Adrenal gland (tissue), 5 donors: ENCODE measurements at regions not wholly inside any gene's neighbourhood (a gene's known extent, or its start where the extent isn't known, plus 50 kb on each side); places are given as distances from the start of the nearest gene placed in this dataset.

Experiments used
- POLR2A ChIP-seq, 2 donors: fragments of 450-650 bp; IDR thresholded peaks; one replicate each; pipeline ENCODE4 v1.6.1; 2017; ENCODE audit warnings: antibody characterized with exemption in 2 of 2, mild to moderate bottlenecking in 2 of 2, moderate library complexity in 1 of 2
- TF ChIP-seq, protein P1 (sequence below), 6 experiments: fragments of 450-650 bp in 4 of 6; fragments of 200-600 bp in 2 of 6; sonication (generic) in 1 of 6; IDR thresholded peaks; 1 replicate in 5 of 6; 2 replicates in 1 of 6; pipeline versions ENCODE4 v1.5.1 to v1.8.0; 2016 to 2021; ENCODE audit warnings: antibody characterized with exemption in 6 of 6, mild to moderate bottlenecking in 2 of 6, moderate library complexity in 1 of 6
- donor health status: DM: no; HTN: no; CAD: no.

DNA sequence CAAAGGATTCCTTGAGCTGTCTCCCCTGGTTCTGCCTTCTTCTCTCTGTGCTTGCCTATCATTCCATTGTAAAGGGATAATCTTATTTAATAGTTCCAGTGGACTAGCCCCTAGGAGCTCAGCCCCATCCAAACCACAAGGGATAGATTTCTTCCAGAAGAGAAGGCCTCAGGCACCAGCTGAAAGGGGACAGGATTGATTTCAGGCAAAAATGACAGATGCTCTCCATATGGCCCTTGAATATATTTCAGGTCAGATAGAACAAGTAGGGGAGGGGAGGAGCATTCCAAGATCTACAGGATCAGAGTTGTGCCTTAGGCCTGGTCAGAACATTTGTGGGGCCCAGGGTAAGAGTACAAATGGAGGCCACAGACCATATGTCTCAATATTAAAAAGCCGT is 85.3 kb downstream of the RPLP1 start:
- TF ChIP-seq, protein P1, sequence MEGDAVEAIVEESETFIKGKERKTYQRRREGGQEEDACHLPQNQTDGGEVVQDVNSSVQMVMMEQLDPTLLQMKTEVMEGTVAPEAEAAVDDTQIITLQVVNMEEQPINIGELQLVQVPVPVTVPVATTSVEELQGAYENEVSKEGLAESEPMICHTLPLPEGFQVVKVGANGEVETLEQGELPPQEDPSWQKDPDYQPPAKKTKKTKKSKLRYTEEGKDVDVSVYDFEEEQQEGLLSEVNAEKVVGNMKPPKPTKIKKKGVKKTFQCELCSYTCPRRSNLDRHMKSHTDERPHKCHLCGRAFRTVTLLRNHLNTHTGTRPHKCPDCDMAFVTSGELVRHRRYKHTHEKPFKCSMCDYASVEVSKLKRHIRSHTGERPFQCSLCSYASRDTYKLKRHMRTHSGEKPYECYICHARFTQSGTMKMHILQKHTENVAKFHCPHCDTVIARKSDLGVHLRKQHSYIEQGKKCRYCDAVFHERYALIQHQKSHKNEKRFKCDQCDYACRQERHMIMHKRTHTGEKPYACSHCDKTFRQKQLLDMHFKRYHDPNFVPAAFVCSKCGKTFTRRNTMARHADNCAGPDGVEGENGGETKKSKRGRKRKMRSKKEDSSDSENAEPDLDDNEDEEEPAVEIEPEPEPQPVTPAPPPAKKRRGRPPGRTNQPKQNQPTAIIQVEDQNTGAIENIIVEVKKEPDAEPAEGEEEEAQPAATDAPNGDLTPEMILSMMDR (IDR thresholded peaks at IDR 0.05), result no peak
- no peak for TF ChIP-seq POLR2A (IDR thresholded peaks at IDR 0.05)
